ENCODE measurements at regions not wholly inside any gene's neighbourhood (a gene's known extent, or its start where the extent isn't known, plus 50 kb on each side); places are given as distances from the start of the nearest gene placed in this dataset.

- H3K4me2 ChIP-seq (ENCODE audit: insufficient read depth, insufficient read length, low read length) = no peak overlapping the region
- no peaks in the 10 kb centered on the region for H3K23me2 ChIP-seq (ENCODE audit: insufficient read length, low read depth, low read length, poor library complexity, severe bottlenecking)
- no peak overlapping the region for H2BK120ac ChIP-seq (ENCODE audit: low read depth, low read length, poor library complexity, severe bottlenecking)
- H3K79me1 ChIP-seq (ENCODE audit: insufficient read depth, low read depth, low read length, poor library complexity, severe bottlenecking) = no peaks in the 10 kb centered on the region
- Mint-ChIP-seq H3K9me3 (no peaks in the 10 kb centered on the region), H3K4me1 (peaks cover 26 to 31% of the 10 kb centered on the region in 2 experiments), H3K36me3 (ENCODE audit: insufficient read depth in 1 of 3, low read depth in 3 of 3) (no peaks in the 10 kb centered on the region), H3K27me3 (ENCODE audit: low read depth) (peaks cover 3% of the 10 kb centered on the region; the same call in 1 of the 2 replicates), H3K4me3 (peak overlapping the region in 1 of 2 experiments; percentile 62; a peak in 1 of 5 replicates), H3K27ac (no peak overlapping the region; a peak in 2 of 7 replicates)
- no peak overlapping the region for H3K9ac ChIP-seq (ENCODE audit: extremely low read depth, insufficient read length, low read length)
- H2AFZ ChIP-seq (ENCODE audit: low read length) = no peak overlapping the region
- H3K14ac ChIP-seq (ENCODE audit: insufficient read depth, low read length) = peak overlapping the region; percentile 14; the same call in 1 of the 2 replicates
- no peak overlapping the region for H3K23ac ChIP-seq (ENCODE audit: insufficient read length, low read depth, low read length)
- peak; percentile 57 for DNase-seq
- H2BK5ac ChIP-seq (ENCODE audit: insufficient read length, low read length) = no peak overlapping the region
- H3K4ac ChIP-seq (ENCODE audit: low read depth, low read length) = no peak overlapping the region
- no peaks in the 10 kb centered on the region for H4K20me1 ChIP-seq (ENCODE audit: control insufficient read depth, insufficient read depth, insufficient read length)
- no peaks in the 10 kb centered on the region for H3K9me3 ChIP-seq (ENCODE audit: control insufficient read depth, low read depth, low read length)
- TF ChIP-seq CTCF (conservative IDR thresholded peaks at IDR 0.05) = no peak
- H3K18ac ChIP-seq (ENCODE audit: insufficient read length, low read depth, low read length) = peak overlapping the region; percentile 32
- H2AK5ac ChIP-seq (ENCODE audit: insufficient read length, low read length) = no peak overlapping the region
- H3K79me2 ChIP-seq (ENCODE audit: insufficient read depth, low read length) = no peaks in the 10 kb centered on the region
- no peak overlapping the region for H3K27ac ChIP-seq (ENCODE audit: insufficient read length, low read depth, low read length)
- H2BK12ac ChIP-seq (ENCODE audit: insufficient read length, low read depth, low read length) = no peak overlapping the region
- no peak overlapping the region for H4K8ac ChIP-seq (replicated peaks; ENCODE audit: insufficient read length, low read depth, low read length)
- no CpG with 5 or more reads among the region's 4 CpGs for WGBS (ENCODE audit: extremely low coverage, insufficient read length, low lambda C conversion rate)
- H3T11ph ChIP-seq (ENCODE audit: low read length) = no peak overlapping the region
- no peak overlapping the region for H3K56ac ChIP-seq (ENCODE audit: insufficient read length, low read depth, low read length)
- peaks cover 4% of the 10 kb centered on the region; the same call in 1 of the 2 replicates for H3K4me1 ChIP-seq (ENCODE audit: insufficient read depth, low read length)
- H4K91ac ChIP-seq (ENCODE audit: insufficient read length, low read depth, low read length) = no peak overlapping the region
- no peaks in the 10 kb centered on the region for H3K27me3 ChIP-seq (ENCODE audit: insufficient read depth, low read length)
- no peak overlapping the region for H2BK20ac ChIP-seq (ENCODE audit: low read depth, low read length, poor library complexity, severe bottlenecking)
- no peak overlapping the region for H4K5ac ChIP-seq (ENCODE audit: insufficient read length, low read depth, low read length)
- H2BK15ac ChIP-seq (ENCODE audit: low read depth, low read length) = no peak overlapping the region
These were observed 74.7 kb downstream of the MRPL14 start for GRCh38 chr6:44052419-44053023.
